GM04503 (cell line): ENCODE measurements at regions not wholly inside any gene's neighbourhood (a gene's known extent, or its start where the extent isn't known, plus 50 kb on each side); places are given as distances from the start of the nearest gene placed in this dataset.
"Not testable (repeated sequence)": the region's sequence is repeated elsewhere in the genome, so short reads cannot be mapped to it uniquely, and the experiment has no call there.

ENCODE experiments used
- DNase-seq: peaks from one replicate; pipeline ENCODE4 v3.0.0-alpha.2; 2012; ENCODE audit warnings: low read depth

- DNase-seq, result no peak
These were observed 117.1 kb downstream of the KCNJ2 start for GRCh38 chr17:70286391-70286790.

DNA sequence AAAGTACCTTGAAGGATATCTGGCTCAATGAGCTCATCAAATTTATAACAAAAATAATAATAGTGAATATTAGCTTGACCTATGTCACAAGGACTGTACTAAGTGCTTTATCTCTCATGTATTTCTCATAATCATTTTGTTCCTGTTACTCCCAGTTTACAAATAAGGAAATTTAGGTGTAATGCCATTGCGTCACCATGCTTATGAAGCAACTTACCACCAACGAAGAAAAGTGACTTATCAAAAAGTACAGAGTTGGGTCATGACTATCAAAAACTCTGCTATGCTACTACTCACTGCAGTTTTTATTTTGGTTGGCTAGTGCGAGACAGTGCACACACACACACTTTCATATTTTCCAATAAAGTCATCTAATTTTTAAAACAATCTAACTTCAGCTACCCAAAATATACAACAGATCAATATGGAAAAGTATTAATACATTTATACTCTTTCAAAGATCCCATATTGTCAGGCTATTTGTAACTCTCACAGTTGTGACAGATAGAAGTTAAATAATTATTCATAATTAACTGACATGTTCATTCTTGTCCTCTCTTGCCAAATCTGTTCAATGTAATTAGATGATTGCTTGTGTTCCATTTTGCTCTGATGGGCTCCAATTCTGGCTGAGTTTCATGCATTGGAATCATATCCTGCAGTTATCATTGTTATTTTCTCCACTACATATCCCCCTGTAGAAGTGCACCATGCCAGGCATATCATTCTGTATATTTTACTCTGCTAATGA is 119.4 kb downstream of the KCNJ2 start:
- no peak for DNase-seq

- DNase-seq, result no peak
These were observed 121.4 kb downstream of the KCNJ2 start for GRCh38 chr17:70290770-70291169.

DNA sequence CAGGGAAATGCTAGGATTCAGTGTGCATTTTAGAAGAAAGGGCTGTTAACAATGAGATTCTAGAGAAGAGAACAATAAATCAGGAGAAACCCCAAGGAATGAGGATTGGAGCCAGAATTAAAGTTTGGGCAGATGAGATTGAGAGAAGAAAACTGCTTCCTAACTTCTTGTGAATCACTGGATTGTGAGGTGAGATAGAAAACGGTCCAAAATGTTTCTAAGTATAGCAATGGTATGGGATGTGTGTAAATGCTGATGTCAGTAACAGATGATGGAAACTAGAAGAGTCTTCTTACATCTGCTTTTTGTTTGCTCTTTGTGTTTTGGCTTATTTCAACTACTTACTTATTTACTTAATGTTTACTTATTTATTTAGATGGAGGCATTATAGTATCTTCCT is 123.0 kb downstream of the KCNJ2 start:
- DNase-seq, result no peak

DNA sequence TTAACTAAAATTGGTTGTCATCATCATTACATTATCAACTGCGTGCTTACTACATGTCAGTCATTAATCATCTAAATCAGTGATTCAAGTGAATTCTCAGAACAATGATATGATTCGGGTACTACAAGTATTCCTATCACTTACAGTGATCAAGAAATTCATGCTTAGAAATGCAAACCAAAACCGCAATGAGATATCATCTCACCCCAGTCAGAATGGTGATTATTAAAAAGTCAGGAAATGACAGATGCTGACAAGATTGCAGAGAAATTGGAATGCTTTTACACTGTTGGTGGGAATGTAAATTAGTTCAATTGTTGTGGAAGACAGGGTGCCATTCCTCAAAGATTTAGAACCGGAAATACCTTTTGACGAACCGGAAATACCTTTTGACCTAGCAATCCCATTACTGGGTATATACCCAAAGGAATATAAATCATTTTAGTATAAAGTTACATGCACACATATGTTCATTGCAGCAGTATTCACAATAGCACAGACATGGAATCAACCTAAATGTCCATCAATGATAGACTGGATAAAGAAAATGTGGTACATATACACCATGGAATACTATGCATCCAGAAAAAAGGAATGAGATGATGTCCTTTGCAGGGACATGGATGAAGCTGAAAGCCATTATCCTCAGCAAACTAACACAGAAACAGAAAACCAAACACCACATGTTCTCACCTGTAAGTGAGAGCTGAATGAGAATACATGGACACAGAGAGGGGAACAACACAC is 124.4 kb downstream of the KCNJ2 start:
- not testable (repeated sequence) for DNase-seq

- DNase-seq, result no peak
These were observed 126.0 kb downstream of the KCNJ2 start for GRCh38 chr17:70295329-70295728.

- no peak for DNase-seq
These were observed 126.4 kb downstream of the KCNJ2 start for GRCh38 chr17:70295731-70296130.

DNA sequence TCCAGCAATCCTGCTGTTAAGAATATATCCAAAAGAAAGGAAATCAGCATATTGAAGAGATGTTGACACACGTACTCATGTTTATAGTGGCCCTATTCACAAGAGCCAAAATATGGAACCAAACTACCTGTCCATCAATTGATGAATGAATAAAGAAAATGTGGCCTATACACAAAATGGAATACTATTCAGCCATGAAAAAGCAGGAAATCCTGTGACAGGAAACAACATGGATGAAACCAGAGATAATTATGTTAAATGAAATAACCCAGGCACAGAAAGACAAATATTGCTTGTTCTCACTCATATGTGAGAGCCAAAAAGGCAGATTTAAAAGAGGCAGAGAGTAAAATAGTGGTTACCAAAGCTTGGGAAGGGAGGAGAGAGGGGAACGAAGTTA is 127.1 kb downstream of the KCNJ2 start:
- DNase-seq, result no peak

DNA sequence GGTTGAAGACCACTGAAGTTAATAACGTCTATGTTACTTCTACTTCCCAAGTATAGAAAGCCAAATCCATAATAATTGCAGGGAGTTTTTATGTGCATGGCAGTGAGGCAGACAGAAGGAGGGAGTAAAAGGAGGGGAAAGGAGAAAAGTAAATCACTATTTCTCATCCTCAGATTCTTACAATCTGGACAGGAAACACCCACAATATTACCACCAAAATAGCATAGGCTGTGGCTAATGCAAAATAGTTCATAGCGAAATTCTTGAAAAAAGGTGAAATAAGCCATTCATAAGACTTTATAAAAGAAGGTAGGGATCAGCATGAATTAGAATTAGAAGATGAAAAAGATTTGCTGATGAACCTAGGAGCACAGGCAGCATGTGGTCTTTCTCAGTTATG is 128.1 kb downstream of the KCNJ2 start:
- no peak for DNase-seq

DNA sequence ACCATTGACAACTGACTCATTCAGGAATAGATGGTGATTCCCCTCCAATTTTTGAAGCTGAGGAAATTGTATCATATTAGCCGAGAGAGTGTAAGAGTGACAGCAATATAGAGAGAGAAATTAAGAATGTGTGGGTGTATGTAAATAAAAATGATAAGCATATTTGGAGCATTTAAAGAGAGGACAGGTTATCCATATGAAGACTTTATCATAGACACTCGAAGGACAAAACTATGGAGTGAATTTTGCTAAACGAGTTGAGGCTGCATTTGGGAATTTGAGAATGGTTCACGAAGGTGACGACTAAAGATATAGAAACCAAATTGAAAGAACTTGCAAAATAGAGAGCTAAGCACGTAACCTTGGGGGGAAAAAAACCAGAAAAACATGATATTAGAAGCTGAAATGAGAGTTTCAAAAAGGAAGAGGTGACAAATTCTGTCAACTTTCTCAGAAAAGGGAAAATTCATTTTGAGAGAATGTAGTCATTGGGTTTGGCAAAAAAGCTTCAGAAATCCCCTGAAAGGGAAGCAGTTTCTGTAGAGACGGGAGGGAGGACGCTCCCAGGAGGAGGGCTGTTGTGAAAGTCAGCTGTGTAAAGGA is 129.7 kb downstream of the KCNJ2 start:
- DNase-seq, result no peak

- no peak for DNase-seq
These were observed 138.3 kb downstream of the KCNJ2 start for GRCh38 chr17:70307430-70308225.

GRCh38 chr17:70308618-70309017 is 139.3 kb downstream of the KCNJ2 start:
- DNase-seq, result no peak

GRCh38 chr17:70310221-70310672 is 140.9 kb downstream of the KCNJ2 start:
- no peak for DNase-seq

- no peak for DNase-seq
These were observed 143.9 kb downstream of the KCNJ2 start for GRCh38 chr17:70313086-70313852.

DNA sequence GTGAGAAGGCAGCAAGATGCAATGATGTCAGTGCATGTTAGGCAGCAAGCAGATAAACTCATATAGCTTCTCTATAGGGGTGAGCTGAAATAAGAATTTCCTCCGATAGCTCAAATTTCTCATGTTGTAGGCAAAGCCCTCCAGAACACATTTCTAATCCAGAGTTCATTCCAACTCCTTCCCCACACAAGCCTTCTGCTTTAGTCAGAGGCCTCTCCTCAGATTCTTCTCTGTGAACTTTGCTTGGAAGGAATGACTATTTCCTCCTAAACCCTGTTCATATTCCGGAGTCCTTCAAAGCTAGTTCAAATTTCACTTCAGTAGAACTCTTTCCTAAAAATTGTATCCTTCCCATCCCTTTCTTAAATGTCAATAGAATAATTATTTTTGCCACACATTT is 144.8 kb downstream of the KCNJ2 start:
- DNase-seq, result no peak

- no peak for DNase-seq
These were observed 145.2 kb downstream of the KCNJ2 start for GRCh38 chr17:70314506-70314905.

DNA sequence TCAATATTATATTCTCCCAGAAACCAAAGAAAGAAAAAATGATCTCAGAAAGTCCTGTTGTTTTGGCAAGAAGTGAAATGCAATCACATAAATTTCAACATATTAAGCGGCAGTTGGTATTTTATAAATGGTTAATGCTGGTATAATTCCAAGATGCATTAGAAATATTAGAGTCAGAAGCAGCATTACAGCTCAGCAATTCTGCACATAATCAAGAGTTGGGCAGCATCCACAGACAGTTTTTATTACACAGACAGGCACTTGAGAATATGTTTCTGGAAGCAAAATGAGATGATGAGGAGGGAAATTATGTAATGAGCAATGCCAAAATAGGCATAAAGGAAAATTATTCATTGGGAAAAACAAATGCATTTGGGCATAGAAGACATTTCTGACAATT is 148.1 kb downstream of the KCNJ2 start:
- DNase-seq, result no peak

GRCh38 chr17:70318051-70318450 is 148.7 kb downstream of the KCNJ2 start:
- no peak for DNase-seq

- no peak for DNase-seq
These were observed 150.2 kb downstream of the KCNJ2 start for GRCh38 chr17:70319516-70319915.

GRCh38 chr17:70320673-70321345 is 151.5 kb downstream of the KCNJ2 start:
- no peak for DNase-seq

DNA sequence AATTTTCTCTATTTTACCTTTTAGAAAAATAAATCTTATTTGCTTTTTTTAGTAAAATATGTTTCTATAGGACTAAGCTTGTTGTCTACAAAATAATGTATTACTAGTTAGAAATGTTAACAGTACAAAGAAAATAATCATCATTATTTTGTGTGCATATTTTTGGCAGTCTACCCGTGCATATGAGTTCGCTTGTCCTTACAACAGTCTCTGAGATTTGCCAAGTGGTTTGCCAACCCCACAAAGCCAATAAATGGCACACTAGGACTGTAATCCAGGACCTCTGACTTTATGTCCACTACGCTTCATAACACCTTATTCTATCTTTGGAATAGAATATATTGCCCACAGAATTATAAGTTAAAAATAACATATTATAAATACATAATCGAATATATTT is 152.0 kb downstream of the KCNJ2 start:
- no peak for DNase-seq
